ENCODE measurements at regions not wholly inside any gene's neighbourhood (a gene's known extent, or its start where the extent isn't known, plus 50 kb on each side); places are given as distances from the start of the nearest gene placed in this dataset.

DNA sequence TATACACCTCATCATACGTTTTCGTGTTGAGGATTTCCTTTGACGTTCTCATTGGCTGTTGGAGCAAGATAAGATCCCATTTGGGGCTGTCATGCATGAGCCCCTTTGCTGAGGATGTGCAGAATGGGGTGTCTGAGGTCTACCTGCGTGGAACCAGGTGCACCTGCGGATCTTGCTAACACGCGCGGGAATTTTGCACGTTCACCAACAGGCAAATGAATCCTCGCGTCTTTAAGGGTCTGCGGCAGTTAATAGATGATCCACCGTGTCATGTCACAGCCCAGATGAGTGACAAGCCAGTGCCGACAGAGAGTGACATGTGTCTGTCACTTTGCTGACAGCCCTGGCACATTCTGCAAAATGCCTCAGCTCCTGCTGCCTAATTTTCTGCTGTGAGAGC, 56.3 kb upstream of the SHOX start:
- TF ChIP-seq, protein P1, sequence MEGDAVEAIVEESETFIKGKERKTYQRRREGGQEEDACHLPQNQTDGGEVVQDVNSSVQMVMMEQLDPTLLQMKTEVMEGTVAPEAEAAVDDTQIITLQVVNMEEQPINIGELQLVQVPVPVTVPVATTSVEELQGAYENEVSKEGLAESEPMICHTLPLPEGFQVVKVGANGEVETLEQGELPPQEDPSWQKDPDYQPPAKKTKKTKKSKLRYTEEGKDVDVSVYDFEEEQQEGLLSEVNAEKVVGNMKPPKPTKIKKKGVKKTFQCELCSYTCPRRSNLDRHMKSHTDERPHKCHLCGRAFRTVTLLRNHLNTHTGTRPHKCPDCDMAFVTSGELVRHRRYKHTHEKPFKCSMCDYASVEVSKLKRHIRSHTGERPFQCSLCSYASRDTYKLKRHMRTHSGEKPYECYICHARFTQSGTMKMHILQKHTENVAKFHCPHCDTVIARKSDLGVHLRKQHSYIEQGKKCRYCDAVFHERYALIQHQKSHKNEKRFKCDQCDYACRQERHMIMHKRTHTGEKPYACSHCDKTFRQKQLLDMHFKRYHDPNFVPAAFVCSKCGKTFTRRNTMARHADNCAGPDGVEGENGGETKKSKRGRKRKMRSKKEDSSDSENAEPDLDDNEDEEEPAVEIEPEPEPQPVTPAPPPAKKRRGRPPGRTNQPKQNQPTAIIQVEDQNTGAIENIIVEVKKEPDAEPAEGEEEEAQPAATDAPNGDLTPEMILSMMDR (IDR thresholded peaks at IDR 0.05), result no peak
- no peak for TF ChIP-seq EZH2phosphoT487 (IDR thresholded peaks at IDR 0.05)

Measured in neural progenitor cell (in vitro differentiated cells).